Tibial nerve (tissue), 4 donors: ENCODE measurements at regions not wholly inside any gene's neighbourhood (a gene's known extent, or its start where the extent isn't known, plus 50 kb on each side); places are given as distances from the start of the nearest gene placed in this dataset.

Source experiments
- DNase-seq, 2 donors: peaks; one replicate each; pipeline ENCODE4 v3.0.0-alpha.2; 2019; ENCODE audit warnings: low spot score in 2 of 2
- H3K27ac ChIP-seq, 4 donors: fragments of 200-600 bp; sonication (generic) in 3 of 4; one replicate each; pipeline ENCODE4 v1.5.1; 2017 to 2019; ENCODE audit warnings: mild to moderate bottlenecking in 1 of 4
- H3K27me3 ChIP-seq, 2 donors: fragments of 200-600 bp; sonication (generic) in 1 of 2; one replicate each; pipeline versions ENCODE4 v1.5.1 to v1.6.0; 2017 to 2019
- H3K36me3 ChIP-seq, 3 donors: fragments of 200-600 bp; sonication (generic); one replicate each; pipeline ENCODE4 v1.5.1; 2018 to 2019
- H3K4me1 ChIP-seq, 4 donors: fragments of 200-600 bp; sonication (generic) in 3 of 4; one replicate each; pipeline ENCODE4 v1.5.1; 2017 to 2019
- H3K4me3 ChIP-seq, 4 donors: fragments of 200-600 bp; sonication (generic) in 3 of 4; one replicate each; pipeline ENCODE4 v1.5.1; 2017 to 2019; ENCODE audit warnings: mild to moderate bottlenecking in 1 of 4, moderate library complexity in 1 of 4
- H3K9me3 ChIP-seq, 4 donors: fragments of 200-600 bp; sonication (generic) in 3 of 4; one replicate each; pipeline ENCODE4 v1.5.1; 2017 to 2019
- EP300 ChIP-seq, 2 donors: sonication (generic); formaldehyde crosslinking; IDR thresholded peaks; one replicate each; pipeline ENCODE4 v1.6.1; 2017; ENCODE audit warnings: antibody characterized with exemption in 2 of 2, mild to moderate bottlenecking in 1 of 2
- POLR2A ChIP-seq, 2 donors: fragments of 450-650 bp; IDR thresholded peaks; one replicate each; pipeline ENCODE4 v1.6.1; 2017; ENCODE audit warnings: antibody characterized with exemption in 2 of 2, mild to moderate bottlenecking in 2 of 2, moderate library complexity in 2 of 2
- WGBS, 2 donors: methylation state at CpG; one replicate each; pipeline ENCODE4 v1.1.5; 2018; 5-methylcytosine and 5-hydroxymethylcytosine counted together
- TF ChIP-seq, protein P1 (sequence below), 5 experiments: fragments of 200-600 bp in 3 of 5; fragments of 450-650 bp in 2 of 5; sonication (generic) in 3 of 5; IDR thresholded peaks; one replicate each; pipeline ENCODE4 v1.5.1; 2016 to 2019; ENCODE audit warnings: antibody characterized with exemption in 5 of 5, mild to moderate bottlenecking in 3 of 5, moderate library complexity in 2 of 5

DNA sequence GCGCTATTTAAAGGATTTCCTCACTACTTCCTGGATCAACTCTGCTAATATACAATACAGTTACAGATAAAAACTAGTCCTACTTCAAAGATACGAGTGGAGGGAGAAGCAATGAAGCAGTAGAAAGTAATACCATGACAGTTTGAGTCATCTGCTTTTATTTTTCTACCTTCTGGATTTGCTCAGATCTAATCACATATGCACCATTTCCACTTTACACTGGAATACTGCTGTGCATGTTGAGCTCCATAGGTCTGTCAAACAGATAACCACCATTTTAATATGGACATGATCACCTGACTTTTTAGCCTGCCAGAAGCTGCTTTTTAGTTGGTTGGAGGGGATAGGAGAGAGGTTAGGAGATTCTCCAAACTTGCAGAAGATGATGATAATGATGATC, 92.5 kb downstream of the MMUT start:
- WGBS, 2 donors: 47 to 50% methylated on average over 2 of the region's 2 CpGs
- Histone ChIP-seq H3K4me3 (no peak overlapping the region), H3K4me1 (no peaks in the 10 kb centered on the region), H3K36me3 (no peaks in the 10 kb centered on the region), H3K27me3 (no peaks in the 10 kb centered on the region), H3K9me3 (peaks cover 0 to 14% (median 0%) of the 10 kb centered on the region in 4 donors), H3K27ac (no peak overlapping the region)
- no peak for DNase-seq
- no peak for TF ChIP-seq POLR2A (IDR thresholded peaks at IDR 0.05)
- TF ChIP-seq, protein P1, sequence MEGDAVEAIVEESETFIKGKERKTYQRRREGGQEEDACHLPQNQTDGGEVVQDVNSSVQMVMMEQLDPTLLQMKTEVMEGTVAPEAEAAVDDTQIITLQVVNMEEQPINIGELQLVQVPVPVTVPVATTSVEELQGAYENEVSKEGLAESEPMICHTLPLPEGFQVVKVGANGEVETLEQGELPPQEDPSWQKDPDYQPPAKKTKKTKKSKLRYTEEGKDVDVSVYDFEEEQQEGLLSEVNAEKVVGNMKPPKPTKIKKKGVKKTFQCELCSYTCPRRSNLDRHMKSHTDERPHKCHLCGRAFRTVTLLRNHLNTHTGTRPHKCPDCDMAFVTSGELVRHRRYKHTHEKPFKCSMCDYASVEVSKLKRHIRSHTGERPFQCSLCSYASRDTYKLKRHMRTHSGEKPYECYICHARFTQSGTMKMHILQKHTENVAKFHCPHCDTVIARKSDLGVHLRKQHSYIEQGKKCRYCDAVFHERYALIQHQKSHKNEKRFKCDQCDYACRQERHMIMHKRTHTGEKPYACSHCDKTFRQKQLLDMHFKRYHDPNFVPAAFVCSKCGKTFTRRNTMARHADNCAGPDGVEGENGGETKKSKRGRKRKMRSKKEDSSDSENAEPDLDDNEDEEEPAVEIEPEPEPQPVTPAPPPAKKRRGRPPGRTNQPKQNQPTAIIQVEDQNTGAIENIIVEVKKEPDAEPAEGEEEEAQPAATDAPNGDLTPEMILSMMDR (IDR thresholded peaks at IDR 0.05): no peak

DNA sequence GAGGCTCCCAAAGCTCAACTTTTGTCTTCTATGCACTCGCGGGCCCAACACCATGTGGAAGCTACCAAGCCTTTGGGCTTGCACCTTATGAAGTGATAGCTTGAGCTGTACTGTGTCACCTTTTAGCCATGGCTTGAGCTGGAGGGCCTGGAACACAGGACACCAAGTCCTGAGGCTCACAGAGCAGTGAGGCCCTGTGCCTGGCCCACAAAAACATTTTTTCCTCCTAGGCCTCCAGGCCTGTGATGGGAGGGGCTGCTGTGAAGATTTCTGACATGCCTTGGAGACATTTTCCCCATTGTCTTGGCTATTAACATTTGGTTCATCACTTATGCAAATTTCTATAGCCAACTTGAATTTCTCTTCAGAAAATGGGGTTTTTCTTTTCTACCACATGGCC, 96.5 kb downstream of the MMUT start:
- Histone ChIP-seq H3K27me3 (no peaks in the 10 kb centered on the region), H3K9me3 (peaks cover 0 to 14% (median 0%) of the 10 kb centered on the region in 4 donors), H3K4me3 (no peak overlapping the region), H3K4me1 (no peaks in the 10 kb centered on the region), H3K27ac (no peak overlapping the region), H3K36me3 (no peaks in the 10 kb centered on the region)
- no peak for DNase-seq
- WGBS, 2 donors: 100% methylated on average over 2 of the region's 2 CpGs
- TF ChIP-seq POLR2A (IDR thresholded peaks at IDR 0.05): no peak

DNA sequence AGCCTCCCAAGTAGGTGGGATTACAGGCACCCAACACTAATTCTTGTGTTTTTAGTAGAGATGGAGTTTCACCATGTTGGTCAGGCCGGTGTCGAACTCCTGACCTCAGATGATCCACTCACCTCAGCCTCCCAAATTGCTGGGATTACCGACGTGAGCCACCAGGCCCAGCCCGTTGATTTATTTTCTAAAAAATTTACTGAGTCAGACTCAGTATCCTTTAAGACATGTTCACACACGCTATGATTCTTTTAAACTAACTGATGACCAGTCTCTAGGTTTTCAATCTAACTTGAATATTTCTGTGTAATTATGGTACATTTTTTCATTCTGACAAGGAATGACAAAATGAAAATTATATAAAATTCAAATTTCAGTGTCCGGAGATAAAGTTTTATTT, 114.5 kb downstream of the MMUT start:
- no peak for TF ChIP-seq POLR2A (IDR thresholded peaks at IDR 0.05)
- TF ChIP-seq, protein P1 (IDR thresholded peaks at IDR 0.05): no peak
- TF ChIP-seq EP300 (IDR thresholded peaks at IDR 0.05): no peak
- Histone ChIP-seq H3K9me3 (peaks cover 0 to 9% (median 0%) of the 10 kb centered on the region in 4 donors), H3K36me3 (no peaks in the 10 kb centered on the region), H3K27ac (no peak overlapping the region), H3K4me1 (no peaks in the 10 kb centered on the region), H3K27me3 (no peaks in the 10 kb centered on the region), H3K4me3 (no peak overlapping the region)
- WGBS, 2 donors: 92 to 97% methylated on average over 7 of the region's 7 CpGs
- no peak for DNase-seq

DNA sequence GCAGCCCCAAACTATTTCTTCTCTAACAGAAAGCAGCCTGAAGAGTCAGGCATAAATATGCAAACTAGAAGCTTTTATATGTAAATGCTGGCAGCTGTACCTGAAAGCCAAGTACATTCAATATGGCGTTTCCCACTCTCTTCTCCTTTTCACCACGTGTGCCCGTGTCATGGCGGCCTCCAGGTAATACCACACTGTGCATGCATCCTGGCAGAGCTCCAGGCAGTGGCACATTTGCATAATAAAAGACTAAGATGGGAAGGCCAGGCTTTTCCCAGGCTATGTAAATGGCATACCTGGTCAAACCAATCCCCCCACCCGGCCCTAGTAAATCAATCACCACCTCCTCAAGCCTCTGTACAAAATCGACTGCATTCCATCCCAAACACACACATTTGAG, 120.6 kb downstream of the MMUT start:
- H3K36me3 ChIP-seq: no peaks in the 10 kb centered on the region
- no peak overlapping the region for H3K4me3 ChIP-seq
- no peaks in the 10 kb centered on the region for H3K4me1 ChIP-seq
- no peaks in the 10 kb centered on the region for H3K9me3 ChIP-seq
- no peak overlapping the region for H3K27ac ChIP-seq
- H3K27me3 ChIP-seq: no peaks in the 10 kb centered on the region
- DNase-seq: no peak
- WGBS, 2 donors: 71 to 72% methylated on average over 6 of the region's 6 CpGs
- TF ChIP-seq, protein P1 (IDR thresholded peaks at IDR 0.05): no peak
- TF ChIP-seq EP300 (IDR thresholded peaks at IDR 0.05) (no peak), POLR2A (IDR thresholded peaks at IDR 0.05) (no peak)

DNA sequence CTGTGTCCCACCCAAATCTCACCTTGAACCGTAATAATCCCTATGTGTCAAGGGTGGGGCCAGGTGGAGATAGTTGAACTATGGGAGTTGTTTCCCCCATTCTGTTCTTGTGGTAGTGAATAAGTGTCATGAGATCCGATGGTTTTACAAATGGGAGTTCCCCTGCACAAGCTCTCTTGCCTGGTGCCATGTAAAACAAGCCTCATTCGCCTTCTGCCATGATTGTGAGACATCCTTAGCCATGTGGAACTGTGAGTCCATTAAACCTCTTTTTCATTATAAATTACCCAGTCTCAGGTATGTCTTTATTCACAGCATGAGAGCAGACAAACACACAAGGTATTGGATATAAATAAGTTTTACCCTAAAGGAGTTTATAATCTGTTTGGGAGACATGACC, 121.2 kb downstream of the MMUT start:
- TF ChIP-seq, protein P1 (IDR thresholded peaks at IDR 0.05): no peak
- TF ChIP-seq EP300 (IDR thresholded peaks at IDR 0.05) (no peak), POLR2A (IDR thresholded peaks at IDR 0.05) (no peak)
- 87 to 90% methylated on average over 3 of the region's 3 CpGs for WGBS, 2 donors
- no peak for DNase-seq
- Histone ChIP-seq H3K9me3 (no peaks in the 10 kb centered on the region), H3K27me3 (no peaks in the 10 kb centered on the region), H3K4me3 (no peak overlapping the region), H3K27ac (no peak overlapping the region), H3K4me1 (no peaks in the 10 kb centered on the region), H3K36me3 (no peaks in the 10 kb centered on the region)

DNA sequence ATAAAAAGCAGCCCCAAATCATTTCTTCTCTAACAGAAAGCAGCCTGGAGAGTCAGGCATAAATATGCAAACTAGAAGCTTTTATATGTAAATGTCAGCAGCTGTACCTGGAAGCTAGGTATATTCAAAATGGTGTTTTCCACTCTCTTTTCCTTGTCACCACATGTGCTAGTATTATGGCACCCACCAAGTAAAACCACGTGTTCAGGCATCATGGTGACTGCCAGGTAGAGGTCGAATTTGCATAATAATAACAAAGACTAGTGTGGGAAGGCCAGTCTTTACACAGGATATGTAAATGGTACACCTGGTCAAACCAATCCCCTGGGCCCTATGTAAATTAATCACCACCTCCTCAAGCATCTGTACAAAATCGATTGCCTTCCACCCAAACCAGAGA, 124.0 kb downstream of the MMUT start:
- Histone ChIP-seq H3K4me3 (no peak overlapping the region), H3K27ac (no peak overlapping the region), H3K36me3 (no peaks in the 10 kb centered on the region), H3K4me1 (no peaks in the 10 kb centered on the region), H3K27me3 (no peaks in the 10 kb centered on the region), H3K9me3 (peaks cover 0 to 7% (median 0%) of the 10 kb centered on the region in 4 donors)
- WGBS, 2 donors: 72 to 82% methylated on average over 3 of the region's 3 CpGs
- no peak for DNase-seq
- TF ChIP-seq EP300 (IDR thresholded peaks at IDR 0.05): no peak
- TF ChIP-seq, protein P1 (IDR thresholded peaks at IDR 0.05): no peak
- no peak for TF ChIP-seq POLR2A (IDR thresholded peaks at IDR 0.05)
